ENCODE measurements at regions not wholly inside any gene's neighbourhood (a gene's known extent, or its start where the extent isn't known, plus 50 kb on each side); places are given as distances from the start of the nearest gene placed in this dataset.
"Not testable (repeated sequence)": the region's sequence is repeated elsewhere in the genome, so short reads cannot be mapped to it uniquely, and the experiment has no call there.

DNA sequence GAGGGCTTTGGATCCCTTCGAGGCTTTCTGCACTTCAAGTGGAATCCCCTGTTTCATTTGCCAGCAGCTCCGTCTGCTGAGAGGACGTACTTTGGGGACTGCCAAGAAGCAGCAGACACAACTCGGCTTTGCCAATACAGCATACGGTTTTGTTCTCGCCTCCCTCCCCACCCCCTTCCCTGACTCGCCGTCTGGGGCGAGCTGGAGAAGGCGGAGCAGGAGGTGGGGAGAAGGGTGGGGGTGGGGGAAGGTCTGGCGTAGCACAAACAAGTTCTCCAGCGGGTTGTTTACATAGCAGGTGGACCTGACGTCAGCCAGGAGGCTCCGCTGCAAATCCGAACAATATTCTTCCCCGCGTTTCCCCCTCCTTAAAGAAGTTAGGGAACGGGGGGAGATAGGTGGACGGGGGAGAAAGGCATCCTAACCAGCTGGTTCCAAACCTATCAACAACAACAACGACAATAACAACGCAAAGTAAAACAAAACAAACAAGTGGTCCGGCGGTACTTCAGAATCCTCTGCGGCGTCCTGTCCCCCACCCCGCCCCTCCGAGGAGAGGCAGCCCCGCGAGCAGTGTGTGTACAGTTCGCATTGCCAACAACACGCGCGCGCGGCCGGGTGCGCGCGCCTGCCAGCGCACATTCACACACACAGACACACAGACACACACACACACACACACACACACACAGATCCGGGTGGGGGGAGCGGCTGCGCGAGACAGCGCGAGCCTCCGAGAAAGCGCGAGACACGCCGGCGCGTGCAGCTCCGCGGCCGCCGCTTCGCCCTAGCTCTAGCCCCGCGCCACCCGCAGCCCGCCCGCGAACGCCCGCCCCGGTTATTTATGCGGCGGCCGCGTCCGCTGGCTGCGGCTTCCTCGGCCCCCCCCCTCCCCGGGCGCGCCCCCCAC lies 167.0 kb upstream of the PPP1R3A start:
- Mint-ChIP-seq H3K4me3 (peak overlapping the region; percentile 81), H3K27me3 (peaks cover 74% of the 10 kb centered on the region), H3K4me1 (peaks cover 41% of the 10 kb centered on the region), H3K9me3 (no peaks in the 10 kb centered on the region), H3K27ac (peak overlapping the region; percentile 28), H3K36me3 (ENCODE audit: low read depth) (peaks cover 4% of the 10 kb centered on the region)
- DNase-seq = peak; percentile 48
- ChIA-PET POLR2A (no interaction called here), CTCF (no interaction called here)

DNA sequence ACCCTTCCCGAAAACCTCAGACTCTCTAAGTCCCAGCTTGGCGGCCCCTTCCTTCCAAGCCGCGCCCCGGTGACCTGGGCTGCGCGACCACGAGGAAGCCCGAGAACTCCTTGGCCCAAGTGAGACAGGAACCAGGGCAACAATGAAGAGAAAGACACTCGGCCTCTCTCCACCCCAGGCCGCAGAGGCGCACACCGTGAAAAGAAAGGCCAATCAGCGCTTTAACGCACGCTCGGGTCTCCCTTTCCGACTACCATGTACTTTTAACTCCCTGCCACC lies 166.4 kb upstream of the PPP1R3A start:
- DNase-seq = no peak
- H3K36me3 Mint-ChIP-seq (ENCODE audit: low read depth) = peaks cover 4% of the 10 kb centered on the region
- H3K27ac Mint-ChIP-seq = peak overlapping the region; percentile 58
- no peaks in the 10 kb centered on the region for H3K9me3 Mint-ChIP-seq
- ChIA-PET POLR2A (no interaction called here), CTCF (no interaction called here)
- peaks cover 41% of the 10 kb centered on the region for H3K4me1 Mint-ChIP-seq
- peaks cover 76% of the 10 kb centered on the region for H3K27me3 Mint-ChIP-seq
- H3K4me3 Mint-ChIP-seq = peak overlapping the region; percentile 81

DNA sequence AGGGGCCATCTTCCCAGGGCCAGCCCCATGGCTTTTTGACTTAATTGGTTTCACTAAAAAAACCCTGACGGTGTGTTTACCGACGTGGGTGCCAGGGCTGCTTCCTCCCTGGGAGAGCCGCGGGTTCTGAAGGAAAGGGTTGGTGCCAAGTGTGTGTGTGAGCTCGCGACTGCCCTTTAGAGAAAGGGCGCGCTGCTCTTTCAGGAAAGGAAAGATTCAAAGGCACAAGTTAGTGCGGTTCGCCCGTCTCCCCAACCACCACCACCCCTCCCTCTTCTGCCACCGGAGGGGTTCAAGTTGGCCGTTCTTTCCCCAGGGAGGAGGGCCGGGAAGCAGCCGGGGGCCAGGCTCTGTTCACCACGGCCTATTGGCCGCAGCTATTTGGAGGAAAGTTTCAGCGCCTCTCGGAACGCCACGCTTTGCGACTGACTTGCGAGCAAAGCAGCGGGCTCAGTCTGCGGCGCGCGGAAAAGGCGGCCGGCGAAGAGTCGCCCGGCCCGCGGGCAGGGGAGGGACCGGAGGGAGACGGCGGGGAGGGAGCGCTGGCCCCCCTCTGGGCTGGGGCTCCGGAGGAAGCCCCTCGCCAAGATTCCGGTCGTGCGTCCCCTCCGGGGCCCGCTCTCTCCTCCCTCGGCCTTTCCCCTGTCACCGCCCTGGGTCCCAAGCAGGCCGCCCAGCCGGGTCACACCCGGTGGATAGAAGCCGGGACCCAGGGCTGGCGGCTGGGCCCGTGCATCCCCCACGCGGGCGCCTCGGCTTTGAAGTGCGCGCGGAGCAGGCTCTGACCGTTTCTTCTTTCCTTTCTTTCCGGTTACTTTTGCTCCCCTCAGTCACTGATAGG lies 165.9 kb upstream of the PPP1R3A start:
- CTCF ChIA-PET = no interaction called here
- POLR2A ChIA-PET = interaction anchor here (0.5 kb wide), 1 partner anchor 12 kb away, joined by 3 read pairs; no protein-coding TSS in a partner anchor
- Mint-ChIP-seq H3K4me3 (peak overlapping the region; percentile 81), H3K27ac (peak overlapping the region; percentile 58), H3K36me3 (ENCODE audit: low read depth) (peaks cover 4% of the 10 kb centered on the region), H3K9me3 (no peaks in the 10 kb centered on the region), H3K4me1 (peaks cover 41% of the 10 kb centered on the region), H3K27me3 (peaks cover 76% of the 10 kb centered on the region)
- DNase-seq = no peak

DNA sequence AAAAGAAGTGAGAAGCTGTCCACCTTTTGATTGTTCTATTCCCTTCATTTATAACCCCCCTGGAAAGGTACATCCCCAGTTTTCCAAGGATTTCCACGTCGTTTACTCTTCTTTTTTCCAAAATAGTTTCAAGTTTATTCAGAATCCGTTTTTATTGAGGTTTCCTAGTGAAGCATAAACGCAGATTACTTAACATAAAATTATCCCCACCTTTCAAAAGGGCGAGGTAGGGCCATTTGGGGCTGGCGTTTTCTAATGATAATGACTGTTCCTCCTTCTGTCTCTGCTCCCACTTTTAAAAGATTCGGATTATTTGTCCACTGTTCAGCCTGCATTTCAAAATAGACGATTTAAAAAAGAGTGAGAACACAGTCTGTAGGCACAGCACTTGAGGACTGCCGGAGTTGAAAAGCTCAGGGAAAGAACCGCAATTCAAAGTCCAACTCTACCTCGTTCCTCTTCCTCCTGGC lies 165.2 kb upstream of the PPP1R3A start:
- peaks cover 4% of the 10 kb centered on the region for H3K36me3 Mint-ChIP-seq (ENCODE audit: low read depth)
- H3K9me3 Mint-ChIP-seq = no peaks in the 10 kb centered on the region
- ChIA-PET POLR2A (interaction anchor here (0.5 kb wide), 1 partner anchor 11 kb away, joined by 3 read pairs; no protein-coding TSS in a partner anchor), CTCF (no interaction called here)
- H3K27ac Mint-ChIP-seq = no peak overlapping the region
- peaks cover 41% of the 10 kb centered on the region for H3K4me1 Mint-ChIP-seq
- no peak for DNase-seq
- H3K27me3 Mint-ChIP-seq = peaks cover 79% of the 10 kb centered on the region
- peak overlapping the region; percentile 15 for H3K4me3 Mint-ChIP-seq

DNA sequence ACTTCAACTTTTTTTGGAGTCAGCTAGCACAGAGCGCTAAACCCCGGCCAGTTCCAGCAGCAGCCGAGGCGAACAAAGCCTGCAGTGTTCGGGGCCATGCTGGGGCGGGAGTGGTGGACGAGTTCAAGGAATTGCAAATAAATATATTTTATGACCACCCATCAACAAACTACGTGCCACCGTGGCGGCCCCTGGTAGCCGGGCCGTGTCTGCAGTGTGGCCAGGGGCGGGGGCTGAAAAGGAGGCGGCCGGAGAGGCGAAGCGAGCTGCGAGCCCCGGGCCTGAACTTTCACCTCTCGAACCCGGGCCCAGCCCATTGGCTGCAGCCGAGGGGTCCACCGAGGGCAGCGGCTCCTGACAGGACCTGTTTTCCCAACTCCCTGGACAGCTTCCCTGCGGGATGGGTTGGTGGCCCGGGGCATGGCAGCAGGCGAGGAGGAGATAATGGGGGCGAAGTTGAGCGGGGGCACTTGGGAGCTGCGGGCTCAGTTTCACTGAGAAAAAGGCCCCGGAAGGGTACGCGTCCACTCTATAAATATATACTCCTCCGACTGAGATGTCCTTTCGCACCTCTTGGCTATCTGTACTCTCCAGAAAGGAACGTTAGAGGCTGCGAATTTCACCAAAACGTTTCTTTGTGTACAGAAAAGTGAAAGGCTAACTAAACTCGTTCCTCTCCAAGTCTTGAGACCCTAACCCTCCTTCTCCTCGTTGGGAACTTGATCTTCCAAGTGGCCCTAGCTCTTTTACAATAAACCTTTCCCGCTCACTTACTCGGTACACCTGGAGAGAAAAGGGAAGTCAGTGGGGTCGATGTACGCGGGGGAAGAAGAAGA lies 164.6 kb upstream of the PPP1R3A start:
- ChIA-PET POLR2A (no interaction called here), CTCF (no interaction called here)
- no peaks in the 10 kb centered on the region for H3K9me3 Mint-ChIP-seq
- H3K27ac Mint-ChIP-seq = no peak overlapping the region
- H3K27me3 Mint-ChIP-seq = peaks cover 77% of the 10 kb centered on the region
- peaks cover 4% of the 10 kb centered on the region for H3K36me3 Mint-ChIP-seq (ENCODE audit: low read depth)
- peak overlapping the region; percentile 11 for H3K4me3 Mint-ChIP-seq
- no peak for DNase-seq
- peaks cover 41% of the 10 kb centered on the region for H3K4me1 Mint-ChIP-seq

DNA sequence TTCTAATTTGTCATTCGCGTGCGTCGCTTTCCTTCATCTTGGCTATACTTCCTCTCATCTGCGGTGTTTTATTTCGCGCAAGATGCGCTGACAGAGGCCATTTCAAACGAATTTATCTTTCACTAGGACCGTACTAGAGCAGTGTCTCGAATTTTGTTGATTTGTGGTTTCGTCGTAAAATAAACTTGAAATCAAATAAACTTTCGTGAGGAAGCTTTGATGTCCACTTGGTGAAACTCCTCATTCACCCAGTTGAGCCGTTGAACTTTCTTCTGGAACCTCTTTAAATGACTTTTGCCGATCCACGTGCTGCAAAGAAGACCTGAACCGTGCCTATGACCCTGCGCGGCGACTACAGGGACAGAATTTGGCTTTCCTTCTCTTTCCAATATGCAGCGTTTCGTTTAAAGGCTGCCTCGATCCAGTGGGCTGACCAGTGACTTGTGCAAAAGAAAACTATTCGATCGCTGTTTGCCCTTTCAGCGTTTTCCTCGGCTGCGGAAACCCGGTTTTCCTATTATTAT lies 163.9 kb upstream of the PPP1R3A start:
- Mint-ChIP-seq H3K4me1 (peaks cover 41% of the 10 kb centered on the region), H3K4me3 (peak overlapping the region; percentile 11), H3K36me3 (ENCODE audit: low read depth) (peaks cover 4% of the 10 kb centered on the region), H3K9me3 (no peaks in the 10 kb centered on the region), H3K27ac (no peak overlapping the region), H3K27me3 (peaks cover 73% of the 10 kb centered on the region)
- ChIA-PET POLR2A (no interaction called here), CTCF (no interaction called here)
- no peak for DNase-seq

DNA sequence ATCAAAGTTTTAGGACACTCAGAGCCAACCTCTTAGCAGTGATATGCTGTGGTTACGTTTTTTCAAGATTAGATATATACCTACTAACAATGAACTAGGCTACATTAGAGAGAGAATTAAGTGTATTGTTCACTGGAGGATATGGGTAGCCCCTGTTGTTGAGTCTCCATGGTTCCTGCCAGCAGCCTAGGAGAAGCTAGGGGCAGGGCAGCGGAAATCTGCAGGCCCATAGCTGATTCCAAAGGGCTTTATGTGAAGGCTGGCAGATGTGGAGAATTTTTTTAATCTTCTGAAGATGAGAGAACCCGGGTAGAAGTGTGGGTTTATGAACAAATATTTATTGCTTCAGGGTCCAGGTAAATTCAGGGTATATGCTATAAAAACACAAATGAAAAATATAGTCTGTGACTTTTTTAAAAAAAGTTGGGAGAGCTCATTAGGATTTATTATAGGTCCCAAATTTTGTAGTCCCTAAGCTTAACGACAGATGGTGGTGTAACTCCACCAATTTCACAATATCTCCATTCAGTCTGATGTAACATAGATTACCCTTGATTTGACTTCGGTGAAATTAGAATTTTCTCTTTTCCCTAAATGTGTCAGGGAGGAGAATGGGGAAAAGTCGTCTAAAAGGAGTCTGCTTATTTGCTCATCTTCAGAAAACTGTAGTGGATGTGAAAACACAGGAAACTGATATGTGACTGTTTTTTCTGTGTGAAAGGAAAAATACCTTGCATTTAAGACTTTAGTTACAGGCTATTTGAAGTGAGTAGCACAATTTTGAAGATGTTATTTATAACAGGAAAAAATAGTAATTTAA lies 163.0 kb upstream of the PPP1R3A start:
- Mint-ChIP-seq H3K27me3 (peaks cover 67% of the 10 kb centered on the region), H3K27ac (no peak overlapping the region), H3K9me3 (no peaks in the 10 kb centered on the region), H3K36me3 (ENCODE audit: low read depth) (peaks cover 4% of the 10 kb centered on the region), H3K4me1 (peaks cover 36% of the 10 kb centered on the region), H3K4me3 (no peak overlapping the region)
- ChIA-PET POLR2A (no interaction called here), CTCF (interaction anchor here (0.8 to 1.0 kb wide), 4 partner anchors 87 to 1846 kb away, joined by 3 to 4 read pairs (median 3); no protein-coding TSS in a partner anchor)
- DNase-seq = no peak

DNA sequence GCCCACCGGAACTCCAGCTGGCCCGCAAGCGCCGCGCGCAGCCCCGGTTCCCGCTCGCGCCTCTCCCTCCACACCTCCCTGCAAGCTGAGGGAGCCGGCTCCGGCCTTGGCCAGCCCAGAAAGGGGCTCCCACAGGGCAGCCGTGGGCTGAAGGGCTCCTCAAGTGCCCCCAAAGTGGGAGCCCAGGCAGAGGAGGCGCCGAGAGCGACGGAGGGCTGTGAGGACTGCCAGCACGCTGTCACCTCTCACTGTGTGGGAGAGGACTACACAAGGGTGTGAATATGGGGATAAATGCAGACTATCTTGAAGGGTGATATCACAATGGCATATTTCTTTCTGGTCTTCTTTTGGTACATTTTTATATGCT lies 158.3 kb upstream of the PPP1R3A start:
- H3K4me1 Mint-ChIP-seq; H3K36me3 Mint-ChIP-seq (ENCODE audit: low read depth); H3K4me3 Mint-ChIP-seq; H3K27ac Mint-ChIP-seq; H3K9me3 Mint-ChIP-seq; CTCF ChIA-PET; DNase-seq; POLR2A ChIA-PET: not testable (repeated sequence)
- H3K27me3 Mint-ChIP-seq = peaks cover 39% of the 10 kb centered on the region

DNA sequence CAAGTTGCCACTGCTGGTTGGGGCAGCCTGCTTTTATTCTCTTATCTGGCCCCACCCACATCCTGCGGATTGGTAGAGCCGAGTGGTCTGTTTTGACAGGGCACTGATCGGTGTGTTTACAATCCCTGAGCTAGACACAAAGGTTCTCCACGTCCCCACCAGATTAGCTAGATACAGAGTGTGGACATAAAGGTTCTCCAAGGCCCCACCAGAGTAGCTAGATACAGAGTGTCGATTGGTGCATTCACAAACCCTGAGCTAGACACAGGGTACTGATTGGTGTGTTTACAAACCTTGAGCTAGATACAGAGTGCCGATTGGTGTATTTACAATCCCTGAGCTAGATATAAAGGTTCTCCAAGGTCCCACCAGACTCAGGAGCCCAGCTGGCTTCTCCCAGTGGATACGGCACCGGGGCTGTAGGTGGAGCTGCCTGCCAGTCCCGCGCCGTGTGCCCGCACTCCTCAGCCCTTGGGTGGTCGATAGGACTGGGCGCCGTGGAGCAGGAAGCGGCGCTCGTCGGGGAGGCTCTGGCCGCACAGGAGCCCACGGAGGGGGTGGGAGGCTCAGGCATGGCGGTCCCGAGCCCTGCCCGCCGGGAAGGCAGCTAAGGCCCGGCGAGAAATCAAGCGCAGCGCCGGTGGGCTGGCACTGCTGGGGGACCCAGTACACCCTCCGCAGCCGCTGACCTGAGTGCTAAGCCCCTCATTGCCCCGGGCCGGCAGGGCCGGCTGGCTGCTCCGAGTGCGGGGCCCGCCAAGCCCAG lies 157.8 kb upstream of the PPP1R3A start:
- POLR2A ChIA-PET; H3K4me3 Mint-ChIP-seq; H3K4me1 Mint-ChIP-seq; H3K36me3 Mint-ChIP-seq (ENCODE audit: low read depth); H3K9me3 Mint-ChIP-seq; H3K27ac Mint-ChIP-seq; CTCF ChIA-PET; DNase-seq: not testable (repeated sequence)
- peaks cover 34% of the 10 kb centered on the region for H3K27me3 Mint-ChIP-seq

DNA sequence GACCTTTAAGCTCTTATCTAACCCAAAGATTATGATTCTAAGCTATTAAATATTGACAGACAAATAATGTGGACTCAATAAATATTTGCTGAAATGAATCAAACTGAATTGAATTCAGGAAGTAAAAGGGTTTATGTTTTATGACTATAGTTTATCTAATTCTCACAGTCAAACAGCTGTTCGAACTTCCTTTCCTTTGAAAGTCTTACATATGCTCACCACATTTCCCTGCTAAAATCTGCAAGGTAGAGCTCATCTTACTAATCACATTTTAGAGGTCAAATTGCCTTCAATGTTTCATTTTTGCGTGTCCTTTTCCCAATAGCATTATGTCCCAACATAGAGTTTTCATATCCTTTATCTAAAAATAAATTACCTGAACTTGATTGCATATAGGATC lies 154.9 kb upstream of the PPP1R3A start:
- Mint-ChIP-seq H3K27me3 (peaks cover 21% of the 10 kb centered on the region), H3K4me3 (no peak overlapping the region), H3K9me3 (no peaks in the 10 kb centered on the region), H3K27ac (no peak overlapping the region), H3K4me1 (no peaks in the 10 kb centered on the region), H3K36me3 (ENCODE audit: low read depth) (no peaks in the 10 kb centered on the region)
- no peak for DNase-seq
- ChIA-PET CTCF (no interaction called here), POLR2A (no interaction called here)

DNA sequence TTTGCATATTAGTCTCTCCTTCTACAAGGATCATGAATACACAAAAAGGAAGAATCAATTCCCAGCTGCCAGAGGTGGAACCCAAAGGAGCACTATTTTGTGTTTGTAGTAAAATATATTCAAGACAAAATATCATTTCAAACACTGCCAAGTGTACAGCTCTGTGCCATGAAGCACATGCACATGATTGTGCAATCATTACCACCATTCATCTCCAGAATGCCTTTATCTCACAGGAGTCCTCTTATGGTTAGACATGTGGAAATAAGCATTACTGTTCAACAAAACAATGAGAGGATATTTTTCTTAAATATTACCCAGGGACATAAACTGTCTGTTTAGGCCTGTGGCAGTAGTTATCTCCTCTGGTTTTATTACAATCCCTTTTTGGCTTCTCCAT lies 151.4 kb upstream of the PPP1R3A start:
- DNase-seq = no peak
- H3K9me3 Mint-ChIP-seq = no peaks in the 10 kb centered on the region
- no peak overlapping the region for H3K27ac Mint-ChIP-seq
- ChIA-PET POLR2A (no interaction called here), CTCF (no interaction called here)
- no peak overlapping the region for H3K4me3 Mint-ChIP-seq
- no peaks in the 10 kb centered on the region for H3K4me1 Mint-ChIP-seq
- H3K27me3 Mint-ChIP-seq = peaks cover 19% of the 10 kb centered on the region
- no peaks in the 10 kb centered on the region for H3K36me3 Mint-ChIP-seq (ENCODE audit: low read depth)

DNA sequence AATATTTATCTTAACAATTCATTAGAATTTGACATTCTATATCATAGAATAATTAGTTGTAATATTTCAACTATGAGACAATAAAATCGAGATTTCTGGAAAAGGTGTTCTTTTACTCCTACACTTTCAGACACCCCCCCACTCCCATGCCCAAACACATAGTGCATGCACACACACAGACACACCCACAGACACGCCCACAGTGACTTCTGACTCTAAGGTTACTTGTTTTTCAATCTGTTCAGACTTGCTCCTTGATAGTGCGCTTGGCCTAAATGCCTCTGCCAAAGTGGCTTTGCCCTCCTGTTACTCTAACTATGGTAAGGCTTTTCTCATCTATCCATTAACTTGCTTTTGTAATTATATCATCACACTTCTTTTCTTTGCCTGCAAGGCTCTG lies 144.0 kb upstream of the PPP1R3A start:
- Mint-ChIP-seq H3K27me3 (peaks cover 8% of the 10 kb centered on the region), H3K27ac (no peak overlapping the region), H3K4me1 (no peaks in the 10 kb centered on the region), H3K4me3 (no peak overlapping the region), H3K9me3 (no peaks in the 10 kb centered on the region), H3K36me3 (ENCODE audit: low read depth) (no peaks in the 10 kb centered on the region)
- POLR2A ChIA-PET = no interaction called here
- CTCF ChIA-PET = no interaction called here
- no peak for DNase-seq

Data from activated CD4-positive, alpha-beta memory T cell treated with anti-CD3 and anti-CD28 coated beads, Interleukin-2, amount 10 ng/mL, durations not matched to agents 7 days and 5 days (primary cell).